ENCODE measurements at regions not wholly inside any gene's neighbourhood (a gene's known extent, or its start where the extent isn't known, plus 50 kb on each side); places are given as distances from the start of the nearest gene placed in this dataset.

DNA sequence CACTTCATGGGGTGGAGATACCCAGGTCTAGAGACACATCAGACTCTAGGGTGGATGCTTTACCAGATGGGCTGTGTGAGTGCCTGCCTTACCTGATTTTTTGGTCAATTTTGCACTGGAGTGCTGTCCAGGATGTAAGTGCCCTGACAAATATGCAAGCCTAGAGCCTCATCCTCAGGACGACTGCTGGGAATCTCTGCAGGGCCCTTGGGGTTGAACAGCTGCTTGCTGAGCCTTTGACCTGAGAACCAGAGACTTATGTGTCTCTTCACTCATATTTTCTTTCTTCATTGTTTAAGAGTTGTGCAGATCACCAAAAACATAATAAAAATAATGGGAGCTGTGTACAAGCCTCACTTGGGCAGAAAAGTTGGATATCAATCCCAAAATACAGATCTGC, 551.5 kb upstream of the ATP2B1 start:
- no peaks in the 10 kb centered on the region for H3K4me1 ChIP-seq
- intact Hi-C loops (cut with DNase I): no loop called here
- 54 to 57% methylated on average over 1 of the region's 1 CpG for WGBS, 2 donors
- no peaks in the 10 kb centered on the region for H3K9me3 ChIP-seq
- no peaks in the 10 kb centered on the region for H3K36me3 ChIP-seq
- no peaks in the 10 kb centered on the region for H3K27me3 ChIP-seq
- TF ChIP-seq, protein P1, sequence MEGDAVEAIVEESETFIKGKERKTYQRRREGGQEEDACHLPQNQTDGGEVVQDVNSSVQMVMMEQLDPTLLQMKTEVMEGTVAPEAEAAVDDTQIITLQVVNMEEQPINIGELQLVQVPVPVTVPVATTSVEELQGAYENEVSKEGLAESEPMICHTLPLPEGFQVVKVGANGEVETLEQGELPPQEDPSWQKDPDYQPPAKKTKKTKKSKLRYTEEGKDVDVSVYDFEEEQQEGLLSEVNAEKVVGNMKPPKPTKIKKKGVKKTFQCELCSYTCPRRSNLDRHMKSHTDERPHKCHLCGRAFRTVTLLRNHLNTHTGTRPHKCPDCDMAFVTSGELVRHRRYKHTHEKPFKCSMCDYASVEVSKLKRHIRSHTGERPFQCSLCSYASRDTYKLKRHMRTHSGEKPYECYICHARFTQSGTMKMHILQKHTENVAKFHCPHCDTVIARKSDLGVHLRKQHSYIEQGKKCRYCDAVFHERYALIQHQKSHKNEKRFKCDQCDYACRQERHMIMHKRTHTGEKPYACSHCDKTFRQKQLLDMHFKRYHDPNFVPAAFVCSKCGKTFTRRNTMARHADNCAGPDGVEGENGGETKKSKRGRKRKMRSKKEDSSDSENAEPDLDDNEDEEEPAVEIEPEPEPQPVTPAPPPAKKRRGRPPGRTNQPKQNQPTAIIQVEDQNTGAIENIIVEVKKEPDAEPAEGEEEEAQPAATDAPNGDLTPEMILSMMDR (IDR thresholded peaks at IDR 0.05): no peak
- TF ChIP-seq POLR2A (IDR thresholded peaks at IDR 0.05): no peak
- no peak overlapping the region for H3K27ac ChIP-seq
- DNase-seq: no peak
- H3K4me3 ChIP-seq: no peak overlapping the region

DNA sequence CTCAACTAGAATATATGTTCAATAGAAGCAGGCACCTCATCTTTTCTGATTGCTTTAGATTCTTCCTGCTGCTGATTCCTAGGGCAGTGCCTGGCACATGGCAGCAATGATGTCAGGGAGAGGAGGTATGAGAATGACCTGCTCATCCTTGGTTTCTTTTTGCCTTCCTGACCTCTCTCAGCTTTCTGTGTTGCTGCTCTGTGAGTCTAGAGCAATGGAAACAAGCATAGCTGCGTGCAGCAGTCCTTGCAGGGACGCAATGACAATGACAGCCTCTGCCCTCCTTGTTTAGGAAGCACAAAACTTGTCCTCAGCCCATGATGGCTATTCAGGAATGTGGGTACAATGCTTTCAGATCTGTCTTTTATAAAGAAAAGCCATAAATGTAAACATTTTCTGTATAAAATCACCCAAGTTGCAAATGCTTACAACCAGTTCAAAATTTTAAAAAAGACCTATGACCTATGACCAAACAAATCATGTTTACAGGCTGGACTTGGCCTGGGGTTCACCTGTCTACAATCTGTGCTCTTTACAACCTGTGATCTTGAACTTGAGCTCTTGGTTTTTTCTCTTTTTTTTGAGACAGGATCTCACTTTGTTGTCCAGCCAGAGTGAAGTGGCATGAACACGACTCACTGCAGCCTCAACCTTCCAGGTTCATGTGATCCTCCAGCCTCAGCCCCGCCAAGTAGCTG, 549.4 kb upstream of the ATP2B1 start:
- no peak overlapping the region for H3K4me3 ChIP-seq
- H3K36me3 ChIP-seq: no peaks in the 10 kb centered on the region
- no peaks in the 10 kb centered on the region for H3K27me3 ChIP-seq
- H3K9me3 ChIP-seq: no peaks in the 10 kb centered on the region
- peaks cover 0 to 12% (median 3%) of the 10 kb centered on the region in 3 donors for H3K4me1 ChIP-seq
- 81 to 95% methylated on average over 4 of the region's 4 CpGs for whole genome bisulfite sequencing, 2 donors
- no peak for DNase-seq
- H3K27ac ChIP-seq: no peak overlapping the region
- intact Hi-C loops (cut with DNase I): no loop called here
- no peak for TF ChIP-seq POLR2A (IDR thresholded peaks at IDR 0.05)
- TF ChIP-seq, protein P1 (IDR thresholded peaks at IDR 0.05): no peak

DNA sequence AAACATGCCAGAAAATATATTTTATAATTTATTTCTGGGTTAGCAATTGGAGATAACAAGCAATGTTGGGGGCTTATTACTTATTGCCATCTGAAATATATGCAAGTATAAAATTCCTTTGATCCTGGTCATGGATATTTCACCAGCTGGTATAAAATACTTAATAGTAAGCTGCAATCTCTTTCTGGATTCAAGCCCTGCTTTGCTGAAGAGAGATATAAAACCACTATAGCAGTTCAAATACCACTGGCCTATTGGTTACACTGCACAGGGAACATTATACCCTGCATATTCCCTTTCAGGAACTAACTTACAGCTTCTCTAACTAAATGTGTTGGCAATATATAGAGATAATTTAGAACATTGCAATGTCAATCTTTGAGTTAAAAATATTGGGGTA, 546.2 kb upstream of the ATP2B1 start:
- no peaks in the 10 kb centered on the region for H3K36me3 ChIP-seq
- intact Hi-C loops (cut with DNase I): no loop called here
- TF ChIP-seq POLR2A (IDR thresholded peaks at IDR 0.05): no peak
- TF ChIP-seq, protein P1 (IDR thresholded peaks at IDR 0.05): no peak
- H3K4me3 ChIP-seq: no peak overlapping the region
- DNase-seq: no peak
- peaks cover 0 to 34% (median 3%) of the 10 kb centered on the region in 3 donors for H3K4me1 ChIP-seq
- no peak overlapping the region for H3K27ac ChIP-seq
- H3K9me3 ChIP-seq: no peaks in the 10 kb centered on the region
- no peaks in the 10 kb centered on the region for H3K27me3 ChIP-seq

DNA sequence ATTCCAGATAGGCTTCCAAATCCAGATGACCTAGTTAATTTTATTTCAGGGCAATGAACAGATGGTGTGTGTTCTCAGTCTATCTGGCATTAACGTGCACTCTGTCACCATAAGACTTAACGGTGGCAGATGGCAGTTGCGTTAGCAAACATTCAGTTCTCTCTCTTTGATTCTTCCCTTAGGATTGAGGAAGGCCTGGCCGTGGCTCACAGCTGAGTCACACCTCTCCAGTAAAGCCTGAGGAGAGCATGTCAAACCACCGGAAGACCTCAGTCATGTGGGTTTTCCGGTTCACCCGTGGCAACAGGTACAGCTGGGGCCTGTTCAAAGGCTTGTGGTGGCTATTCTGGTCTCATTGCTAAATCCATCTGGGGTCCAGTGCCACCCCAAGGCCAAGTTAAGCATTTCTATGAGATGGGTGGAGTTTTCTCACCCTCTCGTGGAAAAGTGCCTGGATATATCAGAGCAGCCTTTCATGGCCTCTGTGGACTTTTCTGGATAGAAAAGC, 545.1 kb upstream of the ATP2B1 start:
- intact Hi-C loops (cut with DNase I): no loop called here
- Histone ChIP-seq H3K27ac (peak overlapping the region in 2 of 4 donors; percentile 13 to 25), H3K9me3 (no peaks in the 10 kb centered on the region), H3K4me1 (peaks cover 0 to 34% (median 3%) of the 10 kb centered on the region in 3 donors), H3K4me3 (no peak overlapping the region), H3K36me3 (no peaks in the 10 kb centered on the region), H3K27me3 (no peaks in the 10 kb centered on the region)
- 11 to 26% methylated on average over 4 to 5 of the region's 8 CpGs for WGBS, 2 donors
- DNase-seq: peak; percentile 13
- no peak for TF ChIP-seq POLR2A (IDR thresholded peaks at IDR 0.05)
- TF ChIP-seq, protein P1 (IDR thresholded peaks at IDR 0.05): peak in 4 of 6 experiments; percentile 5 to 33 (median 28)

DNA sequence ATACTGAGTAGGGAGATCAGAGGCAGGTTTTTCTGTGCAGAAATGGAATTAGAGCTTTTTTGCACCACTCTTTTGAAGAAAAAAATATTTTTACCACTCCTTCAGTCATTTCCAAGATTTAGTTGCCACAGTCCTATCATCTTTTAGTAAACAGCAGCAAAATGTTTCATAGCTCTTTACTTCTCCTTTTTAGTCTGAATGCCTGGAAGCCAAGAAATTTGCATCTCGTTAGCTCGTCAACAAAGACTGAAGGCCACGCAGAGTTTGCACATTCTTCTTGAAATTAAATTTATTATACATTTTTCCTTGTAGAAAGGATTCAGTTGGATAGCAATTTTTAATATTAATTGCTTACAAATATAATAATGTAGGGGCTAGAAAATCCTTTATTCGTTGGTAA, 544.5 kb upstream of the ATP2B1 start:
- WGBS, 2 donors: 75 to 82% methylated on average over 4 of the region's 4 CpGs
- Histone ChIP-seq H3K27ac (no peak overlapping the region), H3K36me3 (no peaks in the 10 kb centered on the region), H3K4me1 (peaks cover 0 to 34% (median 3%) of the 10 kb centered on the region in 3 donors), H3K9me3 (no peaks in the 10 kb centered on the region), H3K4me3 (no peak overlapping the region), H3K27me3 (no peaks in the 10 kb centered on the region)
- TF ChIP-seq, protein P1 (IDR thresholded peaks at IDR 0.05): no peak
- no peak for TF ChIP-seq POLR2A (IDR thresholded peaks at IDR 0.05)
- intact Hi-C loops (cut with DNase I): no loop called here
- DNase-seq: no peak
